ENCODE measurements at regions not wholly inside any gene's neighbourhood (a gene's known extent, or its start where the extent isn't known, plus 50 kb on each side); places are given as distances from the start of the nearest gene placed in this dataset.

DNA sequence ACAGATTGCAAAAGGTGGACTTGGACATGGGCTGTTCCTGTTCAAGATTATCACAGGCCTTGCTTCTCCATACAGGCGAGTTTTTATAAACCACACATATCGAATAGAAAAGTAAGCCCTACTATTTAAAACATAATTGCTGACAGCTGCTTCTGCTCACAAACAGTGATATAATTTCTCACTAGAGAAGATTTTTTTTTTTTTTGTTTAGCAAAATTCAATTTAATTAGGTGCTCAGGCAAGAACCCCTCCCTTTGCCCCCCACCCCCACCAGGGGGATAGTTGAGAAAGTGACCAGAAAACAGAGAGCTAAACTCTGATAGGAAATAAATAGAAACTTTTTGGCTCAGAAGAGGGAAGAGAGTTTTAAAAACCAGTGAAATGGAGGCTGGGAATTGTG lies 132.8 kb upstream of the CRY1 start:
- no peak for ATAC-seq

DNA sequence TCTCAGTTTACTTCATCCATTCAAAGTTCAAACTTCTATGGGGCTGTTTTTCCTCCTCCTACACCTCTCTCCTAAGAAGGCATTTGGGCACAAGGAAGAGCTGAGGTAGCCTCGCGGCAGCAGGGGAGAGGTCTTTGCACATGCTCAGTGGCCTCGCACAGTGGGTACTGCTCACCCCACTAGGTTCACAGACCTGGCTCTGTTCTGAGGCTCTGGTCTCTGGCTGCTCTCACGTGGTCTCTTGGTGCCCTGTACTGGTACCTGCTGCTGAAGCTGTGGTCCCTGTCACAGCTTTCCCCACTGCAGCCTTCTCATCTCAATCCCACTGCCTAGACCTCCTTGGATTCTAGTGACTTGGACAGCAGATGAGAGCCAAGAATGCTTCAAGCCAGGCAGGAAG lies 134.7 kb upstream of the CRY1 start:
- ATAC-seq, result no peak

DNA sequence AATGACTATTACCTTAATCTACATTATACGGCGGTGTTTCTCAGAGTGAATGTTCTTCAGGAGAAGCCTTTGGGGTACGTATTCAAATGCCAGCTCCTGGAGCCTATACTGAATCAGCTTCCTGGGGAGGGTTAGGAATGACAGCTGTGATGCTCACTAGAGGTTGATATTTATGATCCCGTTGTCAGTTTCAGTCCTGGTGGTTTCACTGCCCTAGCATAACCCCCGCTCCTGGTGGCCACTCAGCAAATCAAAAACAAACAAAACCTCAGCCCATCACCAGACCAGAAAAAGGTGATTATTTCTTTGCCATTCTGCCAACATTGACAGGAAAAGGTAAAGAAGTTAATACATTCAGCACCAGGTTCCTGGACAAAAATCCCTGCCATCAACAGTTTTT lies 136.5 kb upstream of the CRY1 start:
- no peak for ATAC-seq

DNA sequence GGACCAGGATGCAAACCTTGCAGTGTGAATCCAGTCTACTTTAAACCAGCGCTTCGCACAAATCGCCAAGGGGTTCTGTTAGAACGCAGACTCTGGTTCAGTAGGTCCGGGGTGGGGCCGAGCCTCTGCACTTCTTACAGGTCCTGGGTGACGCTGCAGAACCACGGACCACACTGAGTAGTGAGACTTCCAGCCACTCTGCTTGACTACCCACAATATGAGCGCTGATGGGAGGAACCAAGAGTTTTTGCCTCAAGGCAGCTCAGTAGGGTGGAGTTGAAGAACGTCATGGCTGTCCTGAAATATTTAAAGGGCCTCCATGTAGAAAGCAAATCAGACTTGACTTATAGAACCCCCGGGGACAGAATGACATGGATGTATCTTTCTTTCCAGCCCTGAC lies 138.0 kb upstream of the CRY1 start:
- no peak for ATAC-seq

DNA sequence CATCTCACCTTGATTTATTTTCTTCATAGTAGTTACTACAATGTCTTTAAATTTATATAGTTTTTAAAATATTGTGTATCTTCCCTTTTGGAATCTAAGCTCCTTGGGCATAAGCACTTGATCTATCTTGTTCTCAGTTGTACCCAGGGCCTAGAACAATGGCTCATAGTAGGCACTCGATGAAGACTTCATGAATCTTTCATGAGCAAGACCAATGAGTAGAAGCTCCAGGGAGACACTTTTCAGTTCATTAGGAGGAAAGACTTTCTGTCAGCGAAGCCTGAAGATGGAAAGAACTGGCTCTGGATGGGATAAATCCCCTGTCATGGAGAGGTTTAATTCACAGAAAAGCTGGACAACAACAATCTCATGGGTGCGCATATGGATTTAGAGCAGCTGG lies 140.2 kb upstream of the CRY1 start:
- ATAC-seq, result no peak

DNA sequence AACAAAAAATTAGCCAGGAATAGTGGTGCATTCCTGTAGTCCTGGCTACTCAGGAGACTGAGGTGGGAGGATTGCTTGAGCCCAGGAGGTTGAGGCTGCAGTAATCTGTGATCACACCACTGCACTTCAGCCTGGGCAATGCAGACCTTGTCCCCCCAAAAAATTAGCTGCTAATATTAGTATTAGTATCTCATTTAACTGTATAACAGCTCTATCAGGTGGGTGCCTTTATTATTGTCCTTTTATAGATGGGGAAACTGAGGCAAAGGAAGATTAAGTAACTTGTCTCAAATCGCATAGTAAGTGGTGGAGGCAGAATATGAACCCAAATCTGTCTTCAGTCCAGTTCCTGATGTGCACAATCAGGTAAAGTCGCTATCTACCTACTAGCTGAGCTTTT lies 142.3 kb upstream of the CRY1 start:
- ATAC-seq, result no peak

DNA sequence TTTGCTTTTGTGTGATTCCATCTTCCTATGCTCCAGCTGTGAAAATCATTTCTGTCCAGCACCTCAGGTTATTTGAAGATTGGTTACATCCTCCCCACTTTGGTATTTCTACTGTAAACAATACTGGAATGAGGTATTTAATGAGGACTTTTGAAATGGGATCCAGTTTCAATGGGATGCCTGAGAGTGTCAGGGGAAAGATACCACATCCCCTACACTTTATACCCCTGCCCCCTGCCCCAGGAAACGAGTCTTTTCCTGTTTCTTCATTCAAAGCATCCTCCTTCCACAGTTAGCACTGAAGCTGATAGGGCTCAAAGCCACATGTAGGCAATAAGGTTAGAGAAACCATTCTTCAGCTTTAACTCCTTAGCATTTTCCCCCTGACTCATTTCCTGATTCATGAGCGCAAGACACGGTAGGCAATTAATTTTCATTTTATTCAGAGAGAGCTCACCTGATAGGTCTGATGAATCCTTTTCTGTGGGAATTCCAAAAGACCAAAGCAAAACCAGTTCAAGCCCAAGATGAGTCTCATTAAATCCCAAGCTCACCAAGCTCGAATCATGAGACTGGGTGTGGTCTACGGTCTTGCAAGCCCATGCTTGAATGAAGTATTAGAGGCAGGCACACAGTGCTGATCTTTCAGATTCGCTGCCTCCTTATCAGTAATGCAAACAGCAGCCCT lies 143.6 kb upstream of the CRY1 start:
- ATAC-seq, result peak; percentile 89

DNA sequence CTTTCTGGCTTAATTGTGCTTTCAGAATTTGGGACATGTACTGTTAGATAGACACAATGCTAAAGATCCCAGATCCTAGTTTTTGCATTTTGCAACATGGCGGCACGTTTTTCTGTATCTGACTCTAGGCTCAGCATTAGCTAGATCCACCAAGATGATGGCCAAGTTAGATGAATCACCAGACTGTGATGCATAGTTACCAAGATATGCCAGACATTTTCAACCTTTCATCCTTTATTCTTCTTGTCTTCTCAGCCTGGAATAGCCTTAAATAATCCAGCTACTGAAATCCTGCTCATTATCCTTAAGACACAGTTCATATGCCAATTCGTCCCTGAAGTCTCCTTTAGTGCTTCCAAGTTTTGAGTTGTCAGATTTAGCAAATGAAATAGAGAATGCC lies 144.9 kb upstream of the CRY1 start:
- no peak for ATAC-seq

DNA sequence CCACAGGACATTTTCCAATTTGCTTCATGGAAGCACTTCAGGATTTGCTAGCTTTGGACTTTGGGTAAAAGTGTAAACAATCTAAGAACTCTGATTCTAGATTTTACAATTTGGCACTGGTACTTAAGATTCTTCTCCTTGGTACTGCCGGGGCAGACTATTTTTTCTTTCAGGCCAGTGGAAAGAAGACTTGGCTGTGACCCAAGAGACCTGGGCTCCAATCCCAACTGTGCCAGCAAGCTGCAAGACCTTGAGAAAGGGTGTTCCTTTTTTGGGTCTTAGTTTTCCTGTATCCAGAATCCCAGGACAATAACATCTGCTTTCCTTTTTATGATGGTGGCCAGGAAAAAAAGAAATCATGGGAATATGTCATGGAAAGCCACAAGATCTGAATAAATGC lies 148.1 kb upstream of the CRY1 start:
- ATAC-seq, result no peak

DNA sequence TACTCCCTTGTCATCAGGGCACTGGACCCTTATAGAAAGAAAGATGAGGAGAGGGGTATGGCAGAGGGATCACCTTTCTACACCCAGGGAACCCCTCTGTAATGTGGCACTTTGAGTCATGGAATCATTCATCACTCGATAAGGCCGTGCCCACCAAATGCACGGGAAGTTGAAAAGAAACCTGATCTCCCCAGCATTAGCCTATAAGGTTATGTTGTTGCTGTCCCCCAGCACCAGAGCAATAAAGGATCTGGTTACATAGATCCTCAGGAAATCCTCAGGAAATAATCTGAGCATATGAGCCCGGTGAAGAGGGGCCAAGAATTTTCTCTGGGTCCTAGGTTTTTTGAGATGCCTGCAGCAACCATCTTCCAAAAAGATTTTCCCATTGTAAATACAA lies 148.8 kb upstream of the CRY1 start:
- ATAC-seq, result no peak

DNA sequence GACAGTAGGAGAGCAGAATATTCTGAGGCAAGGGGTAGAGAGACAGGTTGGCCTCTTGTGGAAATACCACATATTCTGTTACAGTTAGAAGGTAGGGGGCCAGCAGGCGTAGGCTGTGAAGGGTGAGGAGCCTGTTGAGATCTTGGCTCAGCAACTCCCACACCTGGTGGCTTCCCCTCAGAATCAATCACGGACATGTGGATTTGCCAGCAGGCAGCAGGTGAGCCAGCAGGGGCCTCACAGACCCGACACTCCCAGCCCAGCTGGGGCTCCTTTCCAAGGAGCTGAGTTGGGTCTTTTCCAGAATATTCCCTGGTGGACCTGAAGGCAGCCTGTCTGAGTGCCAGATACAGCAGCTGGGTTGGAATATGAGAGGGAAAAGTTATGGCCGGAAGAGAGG lies 150.0 kb upstream of the CRY1 start:
- no peak for ATAC-seq

DNA sequence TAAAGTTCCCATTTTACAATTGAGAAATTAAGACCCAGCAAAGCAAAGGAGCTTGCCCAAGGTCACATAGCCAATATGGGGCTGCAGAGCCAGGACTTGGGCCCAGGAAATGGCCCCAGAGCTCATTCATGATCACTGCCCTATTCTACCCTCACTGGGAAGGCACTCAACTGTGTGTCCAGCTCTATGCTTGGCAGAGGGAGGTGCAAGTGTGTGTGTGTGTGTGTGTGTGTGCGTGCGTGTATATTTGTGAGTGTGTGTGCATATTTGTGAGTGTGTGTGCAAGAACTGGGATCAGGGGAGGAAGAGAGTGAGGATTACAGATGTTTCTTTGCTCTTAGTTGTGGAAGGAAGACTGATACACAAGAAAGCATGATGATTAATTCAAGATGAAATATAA lies 151.2 kb upstream of the CRY1 start:
- ATAC-seq, result no peak

DNA sequence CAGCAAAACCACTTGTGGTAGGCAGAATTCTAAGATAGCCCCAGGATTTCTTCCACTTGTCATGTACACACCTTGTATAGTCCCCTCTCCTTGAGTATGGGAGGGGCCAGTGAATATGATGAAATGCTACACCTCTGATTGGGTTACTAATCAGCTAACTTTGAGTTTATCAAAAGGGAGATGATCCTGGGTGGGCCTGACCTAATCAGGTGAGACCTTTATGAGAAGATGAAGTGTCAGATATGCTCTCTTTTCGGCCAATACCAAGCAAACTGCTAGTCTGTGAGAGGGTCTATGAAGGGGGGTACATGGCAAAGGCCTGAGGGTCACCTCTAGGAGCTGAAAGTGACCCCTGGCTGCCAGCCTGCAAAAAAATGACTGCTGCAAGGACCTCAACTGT lies 154.3 kb upstream of the CRY1 start:
- no peak for ATAC-seq

DNA sequence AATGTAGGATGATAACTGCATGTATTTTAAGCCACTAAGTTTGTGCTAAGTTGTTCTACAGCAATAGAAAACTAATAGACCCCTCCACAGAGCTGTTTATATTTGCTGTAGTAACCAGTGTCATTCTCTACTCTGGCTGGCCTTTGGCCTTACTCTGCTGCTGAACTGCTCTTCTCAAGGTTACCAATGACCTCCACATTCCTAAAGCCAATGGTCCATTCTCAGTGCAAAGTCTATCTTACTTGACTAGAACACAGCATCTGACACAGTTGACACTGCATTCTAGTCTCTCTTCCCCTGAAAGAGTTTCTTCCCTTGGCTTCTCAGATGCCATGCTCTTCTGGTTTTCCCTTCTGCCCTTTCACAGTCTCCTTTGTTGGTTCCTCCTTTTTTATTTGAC lies 154.8 kb upstream of the CRY1 start:
- ATAC-seq, result no peak

DNA sequence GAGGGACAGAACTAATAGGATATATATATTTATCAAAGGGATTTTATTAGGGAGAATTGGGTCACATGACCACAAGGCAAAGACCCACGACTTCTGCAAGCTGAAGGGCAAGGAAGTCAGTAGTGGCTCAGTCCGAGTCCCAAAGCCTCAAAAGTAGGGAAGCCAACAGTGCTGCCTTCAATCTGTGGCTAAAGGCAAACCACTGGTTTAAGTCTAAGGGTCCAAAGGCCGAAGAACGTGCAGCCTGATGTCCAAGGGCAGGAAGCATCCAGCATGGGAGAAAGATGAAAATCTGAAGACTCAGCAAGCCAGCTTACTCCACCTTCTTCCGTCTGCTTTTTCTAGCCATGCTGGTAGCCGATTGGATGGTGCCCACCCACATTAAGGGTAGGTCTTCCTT lies 157.9 kb upstream of the CRY1 start:
- ATAC-seq, result no peak

DNA sequence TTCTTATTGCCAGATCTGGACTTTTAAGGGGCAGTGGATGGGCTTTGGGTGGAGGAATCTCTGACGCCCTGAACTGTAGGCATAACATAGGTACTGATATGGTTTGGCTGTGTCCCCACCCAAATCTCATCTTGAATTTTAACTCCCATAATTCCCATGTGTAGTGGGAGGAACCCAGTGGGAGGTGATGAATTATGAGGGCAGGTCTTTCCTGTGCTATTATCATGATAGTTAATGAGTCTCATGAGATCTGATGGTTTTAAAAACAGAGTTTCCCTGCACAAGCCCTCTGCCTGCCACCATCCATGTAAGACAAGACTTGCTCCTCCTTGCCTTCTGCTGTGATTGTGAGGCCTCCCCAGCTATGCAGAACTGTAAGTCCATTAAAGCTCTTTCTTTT lies 160.0 kb upstream of the CRY1 start:
- no peak for ATAC-seq

DNA sequence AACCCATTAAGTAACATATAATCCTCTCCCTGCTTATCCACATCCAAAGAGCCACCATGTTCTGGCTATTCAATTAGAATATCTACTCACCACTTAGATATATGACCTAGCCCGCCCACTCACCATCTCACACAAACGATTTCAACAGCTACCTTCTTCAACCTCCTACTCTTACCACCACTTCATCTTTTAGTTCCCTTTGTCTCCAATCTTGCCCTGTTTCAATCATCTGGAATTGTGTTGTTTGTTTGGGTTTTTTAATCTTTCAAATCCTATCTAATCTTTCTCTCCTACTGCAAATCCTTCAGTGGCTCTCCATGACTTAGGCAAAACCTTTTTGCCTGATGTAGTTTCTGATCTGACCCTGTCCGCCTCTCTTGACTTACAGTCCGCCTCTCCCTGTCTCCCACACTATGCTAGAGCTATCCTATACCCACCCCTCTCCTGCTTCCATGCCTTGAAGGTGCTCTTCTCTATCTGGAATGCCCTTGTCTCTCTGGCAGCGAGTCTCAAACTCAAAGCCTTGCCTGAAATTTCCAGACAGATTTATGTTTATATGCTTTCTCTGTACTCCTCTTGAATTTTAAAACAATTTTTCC lies 161.0 kb upstream of the CRY1 start:
- ATAC-seq, result no peak

DNA sequence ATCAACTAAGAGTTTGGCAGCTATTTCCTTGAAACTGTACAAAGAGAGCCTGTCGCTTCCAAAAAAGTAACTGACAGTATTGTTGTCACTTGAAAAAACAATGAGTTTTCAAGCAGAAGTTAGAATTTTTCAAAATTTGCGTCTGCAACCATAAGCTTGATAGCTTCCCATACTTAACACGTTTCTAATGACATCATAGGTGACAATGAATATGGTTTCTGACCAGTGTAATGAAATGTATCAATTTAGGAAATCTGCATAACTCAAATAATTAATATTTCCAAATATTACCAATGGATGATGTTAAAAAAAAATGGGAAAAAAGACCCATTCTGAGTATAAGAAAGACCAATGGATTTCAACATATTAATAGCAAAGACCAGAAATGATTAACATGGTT lies 165.4 kb upstream of the CRY1 start:
- ATAC-seq, result no peak

DNA sequence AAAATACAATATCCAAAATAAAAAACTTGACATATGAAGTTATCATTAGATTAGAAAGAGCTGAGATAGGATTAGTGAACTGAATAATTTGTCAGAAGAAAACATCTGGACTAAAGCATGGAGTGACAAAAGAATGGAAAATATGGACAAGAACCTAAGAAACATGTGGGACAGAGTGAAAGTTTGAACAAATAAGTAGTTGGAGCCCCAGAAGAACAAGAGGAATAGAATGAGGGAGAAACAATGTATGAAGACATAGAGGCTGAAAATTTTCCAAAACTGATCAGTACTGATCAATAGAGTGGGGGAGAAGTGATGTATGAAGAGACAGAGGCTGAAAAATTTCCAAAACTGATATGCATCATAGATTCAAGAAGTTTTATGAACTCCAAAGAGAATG lies 170.6 kb upstream of the CRY1 start:
- ATAC-seq, result no peak

DNA sequence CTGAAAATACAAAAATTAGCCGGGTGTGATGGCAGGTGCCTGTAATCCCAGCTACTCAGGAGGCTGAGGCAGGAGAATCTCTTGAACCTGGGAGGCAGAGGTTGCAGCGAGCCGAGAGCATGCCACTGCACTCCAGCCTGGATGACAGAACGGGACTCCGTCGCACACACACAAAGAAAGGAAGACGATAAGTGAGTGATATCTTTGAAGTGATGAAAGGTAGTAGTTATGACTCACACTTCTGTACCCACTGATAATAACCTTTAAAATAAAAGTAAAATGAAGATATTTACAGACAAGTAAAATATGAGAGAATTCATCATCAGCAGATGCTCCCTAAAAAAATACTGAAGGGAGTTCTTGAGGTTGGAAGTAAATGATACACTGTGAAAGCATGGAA lies 171.3 kb upstream of the CRY1 start:
- no peak for ATAC-seq

DNA sequence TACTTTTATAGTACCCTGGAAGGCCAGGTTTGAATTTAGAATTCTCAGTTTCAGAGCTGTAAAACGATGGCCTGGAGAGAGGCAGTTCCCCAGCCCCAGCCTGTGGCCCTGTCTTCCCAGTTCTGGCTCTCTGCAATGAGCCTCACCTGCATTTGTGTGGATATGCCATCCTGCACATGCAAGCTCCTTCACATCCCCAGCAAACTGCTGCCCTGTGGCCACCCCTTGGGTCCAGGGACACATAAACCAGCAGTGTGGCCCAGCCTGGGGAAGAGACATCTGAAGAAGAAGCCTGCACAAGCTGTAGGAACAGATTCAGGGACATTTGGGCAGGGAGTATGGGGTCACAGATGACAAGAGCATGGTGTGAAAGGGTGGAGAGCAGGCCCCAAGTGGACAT lies 174.3 kb upstream of the CRY1 start:
- ATAC-seq, result no peak

DNA sequence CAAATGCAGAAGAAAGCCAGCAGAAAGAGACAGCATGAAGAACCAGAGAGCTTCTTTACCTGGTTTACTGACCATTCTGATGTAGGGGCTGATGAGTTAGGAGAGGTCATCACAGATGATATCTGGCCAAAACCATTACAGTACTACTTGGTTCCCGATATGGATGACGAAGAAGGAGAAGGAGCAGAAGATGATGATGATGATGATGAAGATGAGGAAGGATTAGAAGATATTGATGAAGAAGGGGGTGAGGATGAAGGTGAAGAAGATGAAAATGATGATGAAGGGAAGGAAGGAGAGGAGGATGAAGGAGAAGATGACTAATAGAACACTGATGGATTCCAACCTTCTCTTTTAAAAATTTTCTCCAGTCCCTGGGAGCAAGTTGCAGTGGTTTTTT lies 178.2 kb upstream of the CRY1 start:
- ATAC-seq, result no peak

DNA sequence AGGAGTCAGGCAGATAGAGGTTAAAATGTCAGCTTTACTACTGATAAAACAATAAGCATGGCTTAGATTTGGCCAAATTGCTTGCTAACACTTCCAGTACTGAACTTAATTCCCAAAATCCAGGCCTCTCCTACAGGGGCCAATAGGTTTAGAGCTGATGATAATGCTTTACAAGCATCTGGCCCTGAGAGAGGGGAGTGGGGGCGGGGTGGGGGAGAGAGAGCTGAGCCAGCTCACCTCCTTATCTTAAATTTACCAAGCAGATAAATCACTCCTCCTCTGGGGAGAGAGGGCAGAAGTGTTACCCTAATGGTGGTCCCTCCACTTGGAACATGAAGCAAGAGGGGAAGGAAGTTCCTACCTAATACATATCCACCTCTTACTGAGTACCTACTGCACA lies 182.2 kb upstream of the CRY1 start:
- ATAC-seq, result no peak

DNA sequence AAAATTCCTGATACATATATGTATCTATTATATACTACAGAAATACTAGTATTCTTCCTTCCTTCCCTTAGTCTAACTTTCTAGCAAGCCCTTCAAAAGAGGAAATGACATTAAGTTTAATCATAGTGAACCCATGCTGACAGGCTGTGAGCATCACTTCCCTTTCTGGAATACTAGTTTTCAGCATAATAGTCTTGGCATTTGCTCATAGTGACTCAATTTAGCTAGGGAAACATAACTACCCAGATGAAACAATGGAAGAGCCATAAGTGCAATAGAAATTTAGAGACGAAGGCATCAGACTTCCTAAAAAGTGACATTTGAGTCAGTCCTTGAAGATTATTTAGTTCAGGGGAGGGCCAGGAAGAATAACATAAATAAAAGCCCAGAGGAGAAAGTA lies 184.5 kb upstream of the CRY1 start:
- ATAC-seq, result peak; percentile 49

DNA sequence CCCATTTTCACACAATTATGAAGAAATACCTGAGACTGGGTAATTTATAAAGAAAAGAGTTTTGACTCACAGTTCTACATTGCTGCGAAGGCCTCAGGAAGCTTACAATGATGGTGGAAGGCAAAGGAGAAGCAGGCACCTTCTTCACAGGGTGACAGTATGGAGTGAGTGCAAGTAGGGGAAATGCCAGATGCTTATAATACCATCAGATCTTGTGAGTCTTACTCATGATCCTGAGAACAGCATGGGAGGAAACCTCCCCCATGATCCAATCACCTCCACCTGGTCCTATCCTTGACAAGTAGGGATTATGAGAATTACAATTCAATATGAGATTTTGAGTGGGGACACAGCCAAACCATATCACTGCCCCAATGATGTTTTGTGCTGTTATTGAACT lies 189.3 kb upstream of the CRY1 start:
- no peak for ATAC-seq
